Panc1 (cell line): ENCODE measurements at regions not wholly inside any gene's neighbourhood (a gene's known extent, or its start where the extent isn't known, plus 50 kb on each side); places are given as distances from the start of the nearest gene placed in this dataset.

ENCODE experiments used
- POLR2AphosphoS5 ChIP-seq: IDR thresholded peaks from 2 replicates; pipeline ENCODE4 v1.6.1; 2012; ENCODE audit warnings: mild to moderate bottlenecking, low read depth, low read length, moderate library complexity
- SIN3A ChIP-seq: IDR thresholded peaks from 2 replicates; pipeline ENCODE4 v1.6.1; 2012; ENCODE audit warnings: low read depth, mild to moderate bottlenecking, low read length, moderate library complexity, borderline replicate concordance; ENCODE audit not compliant: insufficient read depth
- TCF7L2 ChIP-seq: IDR thresholded peaks from 2 replicates; pipeline ENCODE4 v1.6.1; 2011; ENCODE audit warnings: mild to moderate bottlenecking, low read depth, low read length, inconsistent platforms
- TF ChIP-seq, protein P1 (sequence below), 2 experiments: IDR thresholded peaks; 2 replicates each; pipeline ENCODE4 v1.6.1; 2011 to 2012; ENCODE audit warnings: low read depth in 2 of 2, control low read depth in 1 of 2, low read length in 1 of 2, mild to moderate bottlenecking in 1 of 2, moderate library complexity in 1 of 2; ENCODE audit not compliant: insufficient read depth in 1 of 2
- TF ChIP-seq, protein P2 (sequence below): fragments of 450-650 bp; IDR thresholded peaks from 2 replicates; pipeline ENCODE4 v1.5.1; 2017; ENCODE audit warnings: mild to moderate bottlenecking

DNA sequence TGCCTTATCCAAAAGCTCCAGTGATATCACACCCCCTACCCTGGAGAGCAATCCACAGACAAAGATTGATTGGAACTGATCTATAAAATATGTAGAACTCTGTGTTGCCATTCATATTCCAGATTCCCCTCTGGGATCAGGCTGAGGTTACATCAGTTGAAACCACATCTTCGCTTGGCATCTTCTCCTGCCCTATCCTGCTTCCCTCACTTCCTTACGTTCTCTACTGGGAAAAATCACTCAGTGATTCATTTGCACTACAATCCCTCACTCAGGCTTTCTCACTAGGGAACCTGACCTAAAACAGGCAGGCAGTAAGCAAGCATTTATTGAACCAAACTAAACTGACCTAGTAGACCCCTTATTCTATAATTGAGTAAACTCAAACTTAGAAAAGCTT is 111.7 kb downstream of the ESM1 start:
- TF ChIP-seq, protein P1, sequence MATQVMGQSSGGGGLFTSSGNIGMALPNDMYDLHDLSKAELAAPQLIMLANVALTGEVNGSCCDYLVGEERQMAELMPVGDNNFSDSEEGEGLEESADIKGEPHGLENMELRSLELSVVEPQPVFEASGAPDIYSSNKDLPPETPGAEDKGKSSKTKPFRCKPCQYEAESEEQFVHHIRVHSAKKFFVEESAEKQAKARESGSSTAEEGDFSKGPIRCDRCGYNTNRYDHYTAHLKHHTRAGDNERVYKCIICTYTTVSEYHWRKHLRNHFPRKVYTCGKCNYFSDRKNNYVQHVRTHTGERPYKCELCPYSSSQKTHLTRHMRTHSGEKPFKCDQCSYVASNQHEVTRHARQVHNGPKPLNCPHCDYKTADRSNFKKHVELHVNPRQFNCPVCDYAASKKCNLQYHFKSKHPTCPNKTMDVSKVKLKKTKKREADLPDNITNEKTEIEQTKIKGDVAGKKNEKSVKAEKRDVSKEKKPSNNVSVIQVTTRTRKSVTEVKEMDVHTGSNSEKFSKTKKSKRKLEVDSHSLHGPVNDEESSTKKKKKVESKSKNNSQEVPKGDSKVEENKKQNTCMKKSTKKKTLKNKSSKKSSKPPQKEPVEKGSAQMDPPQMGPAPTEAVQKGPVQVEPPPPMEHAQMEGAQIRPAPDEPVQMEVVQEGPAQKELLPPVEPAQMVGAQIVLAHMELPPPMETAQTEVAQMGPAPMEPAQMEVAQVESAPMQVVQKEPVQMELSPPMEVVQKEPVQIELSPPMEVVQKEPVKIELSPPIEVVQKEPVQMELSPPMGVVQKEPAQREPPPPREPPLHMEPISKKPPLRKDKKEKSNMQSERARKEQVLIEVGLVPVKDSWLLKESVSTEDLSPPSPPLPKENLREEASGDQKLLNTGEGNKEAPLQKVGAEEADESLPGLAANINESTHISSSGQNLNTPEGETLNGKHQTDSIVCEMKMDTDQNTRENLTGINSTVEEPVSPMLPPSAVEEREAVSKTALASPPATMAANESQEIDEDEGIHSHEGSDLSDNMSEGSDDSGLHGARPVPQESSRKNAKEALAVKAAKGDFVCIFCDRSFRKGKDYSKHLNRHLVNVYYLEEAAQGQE (IDR thresholded peaks at IDR 0.05; ENCODE audit: insufficient read depth in 1 of 2, low read depth in 2 of 2, low read length in 1 of 2), result no peak
- TF ChIP-seq, protein P2, sequence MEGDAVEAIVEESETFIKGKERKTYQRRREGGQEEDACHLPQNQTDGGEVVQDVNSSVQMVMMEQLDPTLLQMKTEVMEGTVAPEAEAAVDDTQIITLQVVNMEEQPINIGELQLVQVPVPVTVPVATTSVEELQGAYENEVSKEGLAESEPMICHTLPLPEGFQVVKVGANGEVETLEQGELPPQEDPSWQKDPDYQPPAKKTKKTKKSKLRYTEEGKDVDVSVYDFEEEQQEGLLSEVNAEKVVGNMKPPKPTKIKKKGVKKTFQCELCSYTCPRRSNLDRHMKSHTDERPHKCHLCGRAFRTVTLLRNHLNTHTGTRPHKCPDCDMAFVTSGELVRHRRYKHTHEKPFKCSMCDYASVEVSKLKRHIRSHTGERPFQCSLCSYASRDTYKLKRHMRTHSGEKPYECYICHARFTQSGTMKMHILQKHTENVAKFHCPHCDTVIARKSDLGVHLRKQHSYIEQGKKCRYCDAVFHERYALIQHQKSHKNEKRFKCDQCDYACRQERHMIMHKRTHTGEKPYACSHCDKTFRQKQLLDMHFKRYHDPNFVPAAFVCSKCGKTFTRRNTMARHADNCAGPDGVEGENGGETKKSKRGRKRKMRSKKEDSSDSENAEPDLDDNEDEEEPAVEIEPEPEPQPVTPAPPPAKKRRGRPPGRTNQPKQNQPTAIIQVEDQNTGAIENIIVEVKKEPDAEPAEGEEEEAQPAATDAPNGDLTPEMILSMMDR, result no peak
- TF ChIP-seq POLR2AphosphoS5 (no peak), TCF7L2 (no peak), SIN3A (no peak)
